Kidney epithelial cell (primary cell): ENCODE measurements at regions not wholly inside any gene's neighbourhood (a gene's known extent, or its start where the extent isn't known, plus 50 kb on each side); places are given as distances from the start of the nearest gene placed in this dataset.
"Not testable (repeated sequence)": the region's sequence is repeated elsewhere in the genome, so short reads cannot be mapped to it uniquely, and the experiment has no call there.

Source experiments
- DNase-seq: peaks from one replicate; pipeline ENCODE4 v3.0.0-alpha.2; 2010; ENCODE audit warnings: low read depth
- H3K27me3 ChIP-seq: 2 replicates; pipeline ENCODE4 v1.6.0; 2011; ENCODE audit warnings: low read length; ENCODE audit not compliant: control insufficient read depth, insufficient read depth
- H3K36me3 ChIP-seq: 2 replicates; pipeline ENCODE4 v1.5.1; 2011; ENCODE audit warnings: low read length; ENCODE audit not compliant: control insufficient read depth, insufficient read depth
- H3K4me3 ChIP-seq: 2 replicates; pipeline ENCODE4 v1.5.1; 2011; ENCODE audit warnings: low read depth, mild to moderate bottlenecking, control low read depth, low read length
- CTCF ChIP-seq: IDR thresholded peaks from 2 replicates; pipeline ENCODE4 v1.5.1; 2011; ENCODE audit warnings: mild to moderate bottlenecking, moderate library complexity, low read length, control low read depth, inconsistent platforms; ENCODE audit not compliant: insufficient read depth, poor library complexity, severe bottlenecking

- no peak for DNase-seq
- no peak overlapping the region for H3K4me3 ChIP-seq
- H3K27me3 ChIP-seq, result no peaks in the 10 kb centered on the region
- no peaks in the 10 kb centered on the region for H3K36me3 ChIP-seq
- no peak for TF ChIP-seq CTCF
Observed at GRCh38 chr6:139446768-139447655, 72.6 kb upstream of the CITED2 start.

- H3K36me3 ChIP-seq, result no peaks in the 10 kb centered on the region
- no peaks in the 10 kb centered on the region for H3K27me3 ChIP-seq
- TF ChIP-seq CTCF, result no peak
- no peak for DNase-seq
- H3K4me3 ChIP-seq, result no peak overlapping the region
Observed at GRCh38 chr6:139446138-139446715, 71.8 kb upstream of the CITED2 start.

- not testable (repeated sequence) for H3K27me3 ChIP-seq, H3K36me3 ChIP-seq, DNase-seq, H3K4me3 ChIP-seq
Observed at GRCh38 chr6:139444273-139444787, 69.9 kb upstream of the CITED2 start.

GRCh38 chr6:139443231-139444112 lies 69.0 kb upstream of the CITED2 start:
- DNase-seq, result no peak
- Histone ChIP-seq H3K4me3 (no peak overlapping the region), H3K27me3 (no peaks in the 10 kb centered on the region), H3K36me3 (no peaks in the 10 kb centered on the region)
- no peak for TF ChIP-seq CTCF

- H3K4me3 ChIP-seq, result no peak overlapping the region
- no peaks in the 10 kb centered on the region for H3K36me3 ChIP-seq
- DNase-seq, result no peak
- no peaks in the 10 kb centered on the region for H3K27me3 ChIP-seq
- TF ChIP-seq CTCF, result no peak
Observed at GRCh38 chr6:139442188-139442671, 67.8 kb upstream of the CITED2 start.

- DNase-seq, result no peak
- Histone ChIP-seq H3K4me3 (no peak overlapping the region), H3K36me3 (no peaks in the 10 kb centered on the region), H3K27me3 (no peaks in the 10 kb centered on the region)
- no peak for TF ChIP-seq CTCF
Observed at GRCh38 chr6:139439349-139439748, 64.9 kb upstream of the CITED2 start.
